ENCODE measurements at regions not wholly inside any gene's neighbourhood (a gene's known extent, or its start where the extent isn't known, plus 50 kb on each side); places are given as distances from the start of the nearest gene placed in this dataset.
A peak's percentile ranks its signal among the peaks of the same experiment; 100 is the strongest.

DNA sequence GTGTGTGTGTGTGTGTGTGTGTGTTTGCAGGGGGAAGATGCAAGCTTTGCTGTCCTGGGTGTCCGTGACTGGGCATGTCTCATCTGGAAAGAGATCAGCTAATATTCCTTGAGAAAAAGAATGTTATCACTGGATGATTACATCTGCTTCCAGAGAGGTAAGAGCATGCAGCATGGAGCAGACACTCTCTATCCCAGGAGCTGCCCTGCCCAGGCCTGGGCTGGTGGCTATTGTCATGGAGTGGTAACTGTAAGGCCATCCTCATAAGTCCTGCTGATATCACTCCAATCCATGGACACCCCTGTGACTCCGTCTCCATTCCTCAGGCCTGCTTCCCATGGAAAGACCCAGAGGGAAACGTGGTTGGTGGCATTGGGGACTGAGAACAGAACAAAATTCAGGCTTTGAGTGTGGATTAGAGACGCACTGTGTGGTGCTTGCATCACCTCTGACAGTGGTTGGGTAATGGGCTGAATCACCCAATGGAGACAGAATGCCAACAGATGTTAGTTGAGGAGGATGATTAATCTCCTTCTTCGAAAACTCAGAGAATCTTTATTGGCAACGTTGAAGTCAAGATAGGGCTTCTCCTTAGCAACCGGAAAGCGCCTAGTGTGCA, 52.0 kb upstream of the KCNIP1 start:
- in situ Hi-C loops (cut with MboI) = no loop called here

DNA sequence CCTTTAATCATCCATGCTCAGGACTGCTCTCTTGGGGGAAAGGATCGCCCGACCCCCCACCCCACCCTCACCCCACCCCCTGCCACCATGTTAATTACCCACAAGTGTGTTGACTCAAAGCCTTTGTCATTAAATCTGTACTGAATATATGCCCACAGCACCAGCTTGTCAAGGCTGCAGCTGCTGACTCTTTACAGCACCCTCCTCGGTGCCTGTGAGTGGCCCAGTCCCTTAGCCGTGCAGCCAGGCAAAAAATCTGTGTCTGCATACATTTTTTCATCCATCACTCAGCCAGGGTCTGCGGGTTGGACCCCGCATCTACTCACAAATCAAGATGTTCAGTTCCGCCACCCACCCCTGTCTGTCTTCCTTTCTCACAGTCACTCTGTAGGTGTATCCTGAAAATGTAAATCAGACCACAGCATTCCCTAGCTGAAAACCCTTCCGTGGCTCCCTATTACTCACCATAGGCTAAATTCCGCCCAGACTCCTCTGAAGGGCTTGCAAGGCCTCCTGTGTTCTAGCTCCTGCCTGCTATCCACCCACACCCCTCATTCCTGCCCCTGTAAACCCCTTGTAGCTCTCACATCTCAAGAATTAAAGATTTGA, 53.7 kb upstream of the KCNIP1 start:
- DNase-seq = no peak
- Histone ChIP-seq H2AFZ (no peak overlapping the region), H3F3A (ENCODE audit: insufficient read depth) (no peaks in the 10 kb centered on the region), H4K20me1 (ENCODE audit: insufficient read depth) (no peaks in the 10 kb centered on the region), H3K27ac (no peak overlapping the region), H3K4me1 (ENCODE audit: insufficient read depth) (peaks cover 4% of the 10 kb centered on the region), H3K4me3 (no peak overlapping the region), H3K4me2 (ENCODE audit: unreplicated experiment) (no peak overlapping the region), H3K9me2 (ENCODE audit: insufficient read depth) (no peaks in the 10 kb centered on the region), H3K79me2 (ENCODE audit: insufficient read depth) (no peaks in the 10 kb centered on the region), H3K36me3 (ENCODE audit: low read depth) (no peaks in the 10 kb centered on the region), H3K27me3 (replicated peaks; ENCODE audit: insufficient read depth) (peaks cover 30% of the 10 kb centered on the region), H3K9me3 (ENCODE audit: low read depth) (no peaks in the 10 kb centered on the region), H3K9ac (no peak overlapping the region)
- WGBS, 2 experiments (ENCODE audit: low coverage in 1 of 2, low lambda C conversion rate in 2 of 2, missing lambda C conversion rate in 2 of 2) = 74 to 78% methylated on average over 7 to 9 of the region's 9 CpGs
- TF ChIP-seq EZH2 (IDR thresholded peaks at IDR 0.05; ENCODE audit: insufficient read depth, poor library complexity, severe bottlenecking) (no peak), EZH2phosphoT487 (IDR thresholded peaks at IDR 0.05; ENCODE audit: insufficient read depth, low read depth) (no peak)
- in situ Hi-C loops (cut with MboI) = no loop called here

More for the DNA sequence above, 52.0 kb upstream of the KCNIP1 start:
- Histone ChIP-seq H3F3A (ENCODE audit: insufficient read depth) (no peaks in the 10 kb centered on the region), H3K4me3 (no peak overlapping the region), H3K9me2 (ENCODE audit: insufficient read depth) (no peaks in the 10 kb centered on the region), H3K36me3 (ENCODE audit: low read depth) (no peaks in the 10 kb centered on the region), H3K4me2 (ENCODE audit: unreplicated experiment) (peak overlapping the region; percentile 40), H4K20me1 (ENCODE audit: insufficient read depth) (no peaks in the 10 kb centered on the region), H3K27me3 (replicated peaks; ENCODE audit: insufficient read depth) (peaks cover 31% of the 10 kb centered on the region), H3K27ac (no peak overlapping the region), H2AFZ (no peak overlapping the region), H3K9me3 (ENCODE audit: low read depth) (no peaks in the 10 kb centered on the region), H3K9ac (no peak overlapping the region), H3K79me2 (ENCODE audit: insufficient read depth) (no peaks in the 10 kb centered on the region), H3K4me1 (ENCODE audit: insufficient read depth) (peaks cover 4% of the 10 kb centered on the region)
- no peak for TF ChIP-seq EZH2 (IDR thresholded peaks at IDR 0.05; ENCODE audit: insufficient read depth, poor library complexity, severe bottlenecking)
- no peak for TF ChIP-seq EZH2phosphoT487 (IDR thresholded peaks at IDR 0.05; ENCODE audit: insufficient read depth, low read depth)
- DNase-seq = peak; percentile 93
- WGBS, 2 experiments (ENCODE audit: low coverage in 1 of 2, low lambda C conversion rate in 2 of 2, missing lambda C conversion rate in 2 of 2) = 41 to 48% methylated on average over 8 of the region's 8 CpGs

DNA sequence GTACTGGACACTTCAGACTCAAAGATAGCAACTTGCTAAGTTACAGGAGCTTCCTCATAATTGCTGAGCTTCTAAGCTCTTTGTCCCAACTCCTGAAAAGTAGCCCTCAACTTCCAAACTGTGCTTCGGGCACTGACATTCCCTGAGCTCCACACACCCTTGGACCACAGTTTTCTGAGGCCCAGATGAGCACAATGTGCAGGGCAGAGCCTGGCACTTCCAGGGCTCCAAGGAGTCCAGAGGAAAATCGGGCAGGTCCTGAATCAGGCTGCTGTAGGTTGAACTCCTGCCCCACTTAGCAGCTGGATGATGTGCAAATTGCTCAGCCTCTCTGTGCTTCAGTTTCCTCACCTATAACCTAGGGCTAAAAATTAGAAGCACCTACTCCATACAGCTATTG, 54.6 kb upstream of the KCNIP1 start:
- no peak overlapping the region for H3K4me2 ChIP-seq (ENCODE audit: unreplicated experiment)
- H3K79me2 ChIP-seq (ENCODE audit: insufficient read depth) = no peaks in the 10 kb centered on the region
- no peak overlapping the region for H3K9ac ChIP-seq
- no peaks in the 10 kb centered on the region for H3F3A ChIP-seq (ENCODE audit: insufficient read depth)
- H3K27ac ChIP-seq = no peak overlapping the region
- no peaks in the 10 kb centered on the region for H3K9me3 ChIP-seq (ENCODE audit: low read depth)
- H3K4me3 ChIP-seq = no peak overlapping the region
- WGBS, 2 experiments (ENCODE audit: low coverage in 1 of 2, low lambda C conversion rate in 2 of 2, missing lambda C conversion rate in 2 of 2) = 76% methylated on average over 2 of the region's 2 CpGs
- H4K20me1 ChIP-seq (ENCODE audit: insufficient read depth) = no peaks in the 10 kb centered on the region
- in situ Hi-C loops (cut with MboI) = no loop called here
- peaks cover 4% of the 10 kb centered on the region for H3K4me1 ChIP-seq (ENCODE audit: insufficient read depth)
- peaks cover 28% of the 10 kb centered on the region for H3K27me3 ChIP-seq (replicated peaks; ENCODE audit: insufficient read depth)
- no peaks in the 10 kb centered on the region for H3K9me2 ChIP-seq (ENCODE audit: insufficient read depth)
- no peak for DNase-seq
- no peaks in the 10 kb centered on the region for H3K36me3 ChIP-seq (ENCODE audit: low read depth)
- TF ChIP-seq EZH2 (IDR thresholded peaks at IDR 0.05; ENCODE audit: insufficient read depth, poor library complexity, severe bottlenecking) (no peak), EZH2phosphoT487 (IDR thresholded peaks at IDR 0.05; ENCODE audit: insufficient read depth, low read depth) (no peak)
- no peak overlapping the region for H2AFZ ChIP-seq

DNA sequence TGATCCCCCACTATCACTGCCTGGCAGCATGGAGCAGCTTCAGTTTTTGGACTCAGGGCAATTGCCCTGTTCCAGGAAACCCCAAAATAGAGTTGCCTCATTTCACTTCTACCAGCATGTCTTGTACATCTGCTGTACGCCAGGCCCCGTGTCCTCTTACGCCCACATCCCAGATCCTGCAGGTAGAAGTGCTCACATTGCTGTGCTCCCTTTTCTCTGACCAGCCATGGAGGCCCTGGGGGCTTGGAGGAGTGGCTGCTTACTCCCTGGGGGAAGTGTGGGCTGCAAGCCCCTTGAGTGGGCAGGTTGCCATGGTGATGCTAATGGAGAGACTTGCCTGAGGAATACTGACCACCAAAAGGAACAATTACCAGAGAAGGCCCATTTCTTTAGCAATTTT, 55.6 kb upstream of the KCNIP1 start:
- Histone ChIP-seq H3K9me2 (ENCODE audit: insufficient read depth) (no peaks in the 10 kb centered on the region), H3F3A (ENCODE audit: insufficient read depth) (no peaks in the 10 kb centered on the region), H3K4me3 (no peak overlapping the region), H3K27me3 (replicated peaks; ENCODE audit: insufficient read depth) (peaks cover 18% of the 10 kb centered on the region; the same call in 1 of the 2 replicates), H3K9ac (no peak overlapping the region), H3K4me2 (ENCODE audit: unreplicated experiment) (no peak overlapping the region), H3K9me3 (ENCODE audit: low read depth) (no peaks in the 10 kb centered on the region), H4K20me1 (ENCODE audit: insufficient read depth) (no peaks in the 10 kb centered on the region), H3K36me3 (ENCODE audit: low read depth) (no peaks in the 10 kb centered on the region), H3K79me2 (ENCODE audit: insufficient read depth) (no peaks in the 10 kb centered on the region), H3K4me1 (ENCODE audit: insufficient read depth) (peaks cover 4% of the 10 kb centered on the region), H2AFZ (no peak overlapping the region), H3K27ac (no peak overlapping the region)
- 98% methylated on average over 3 of the region's 3 CpGs for WGBS, 2 experiments (ENCODE audit: low coverage in 1 of 2, low lambda C conversion rate in 2 of 2, missing lambda C conversion rate in 2 of 2)
- in situ Hi-C loops (cut with MboI) = no loop called here
- no peak for TF ChIP-seq EZH2 (IDR thresholded peaks at IDR 0.05; ENCODE audit: insufficient read depth, poor library complexity, severe bottlenecking)
- TF ChIP-seq EZH2phosphoT487 (IDR thresholded peaks at IDR 0.05; ENCODE audit: insufficient read depth, low read depth) = no peak
- DNase-seq = no peak

Measured in GM23248 (cell line).